Endothelial cell of umbilical vein (primary cell): ENCODE measurements at regions not wholly inside any gene's neighbourhood (a gene's known extent, or its start where the extent isn't known, plus 50 kb on each side); places are given as distances from the start of the nearest gene placed in this dataset.

ENCODE experiments used
- BruUV-seq: library from RNA; stranded (reverse); fragments of 400-500 nt; replicated peaks from 2 replicates; lab custom pipeline; 2021; lab: Mats Ljungman, UMichigan
- CTCF ChIA-PET: fragments of 300-600, 350-600 bp; sonication (Branson Sonifier 250); formaldehyde crosslinking; loops from one replicate; lab custom pipeline; 2021; ENCODE audit warnings: antibody characterized with exemption, inconsistent platforms; lab: Charles Lee
- POLR2A ChIA-PET: fragments of 300-600, 350-600 bp; sonication (Branson Sonifier 250); formaldehyde crosslinking; loops from one replicate; lab custom pipeline; 2021; ENCODE audit warnings: antibody characterized with exemption, inconsistent platforms; lab: Charles Lee
- DNase-seq: peaks from one replicate; pipeline ENCODE4 v3.0.0-alpha.2; 2011; ENCODE audit warnings: low read depth, low spot score
- FAIRE-seq: peaks from 2 replicates; lab custom pipeline; 2011; peaks lifted over from hg19 to GRCh38; lab: Jason Lieb, UNC
- H2AFZ ChIP-seq: 2 replicates; pipeline ENCODE4 v1.6.0; 2012; ENCODE audit warnings: low read depth, low read length, control low read depth, inconsistent platforms
- H3K27ac ChIP-seq: 2 replicates; pipeline ENCODE4 v1.5.1; 2011; ENCODE audit warnings: low read depth, mild to moderate bottlenecking, control low read depth, low read length, moderate library complexity; ENCODE audit not compliant: insufficient read depth
- H3K27me3 ChIP-seq, 2 experiments: 2 replicates each; pipeline versions ENCODE4 v1.6.0 to v1.6.1; 2011; ENCODE audit warnings: low read length in 2 of 2, mixed read lengths in 1 of 2; ENCODE audit not compliant: control insufficient read depth in 2 of 2, insufficient read depth in 2 of 2
- H3K36me3 ChIP-seq, 2 experiments: 2 replicates in 1 of 2; 3 replicates in 1 of 2; pipeline ENCODE4 v1.5.1; 2011; ENCODE audit warnings: low read length in 2 of 2, mild to moderate bottlenecking in 1 of 2, moderate library complexity in 1 of 2; ENCODE audit not compliant: control insufficient read depth in 2 of 2, insufficient read depth in 2 of 2; ENCODE audit errors: extremely low read depth in 1 of 2
- H3K4me1 ChIP-seq: 3 replicates; pipeline ENCODE4 v1.5.1; 2011; ENCODE audit warnings: mild to moderate bottlenecking, low read length; ENCODE audit not compliant: control insufficient read depth, insufficient read depth; ENCODE audit errors: extremely low read depth
- H3K4me2 ChIP-seq: 2 replicates; pipeline ENCODE4 v1.6.1; 2011; ENCODE audit warnings: low read length, control low read depth, mixed read lengths; ENCODE audit not compliant: insufficient read depth
- H3K4me3 ChIP-seq, 3 experiments: fragments of 200-600 bp in 1 of 3; sonication (generic), shearing (Covaris generic) in 1 of 3; replicated peaks in 1 of 3; 2 replicates each; pipeline ENCODE4 v1.5.1; 2011 to 2016; ENCODE audit warnings: control low read depth in 3 of 3, low read length in 3 of 3, mild to moderate bottlenecking in 2 of 3, inconsistent platforms in 1 of 3, low read depth in 1 of 3, moderate library complexity in 1 of 3; ENCODE audit not compliant: insufficient read depth in 1 of 3
- H3K79me2 ChIP-seq: 2 replicates; pipeline ENCODE4 v1.6.0; 2012; ENCODE audit warnings: low read length, inconsistent platforms; ENCODE audit not compliant: control insufficient read depth, insufficient read depth
- H3K9ac ChIP-seq: replicated peaks from 2 replicates; pipeline ENCODE3; 2011; ENCODE audit warnings: low read length, control low read depth; ENCODE audit not compliant: insufficient read depth; ENCODE audit errors: extremely low read depth
- H3K9me1 ChIP-seq: replicated peaks from 3 replicates; pipeline ENCODE4 v1.6.0; 2011; ENCODE audit warnings: mild to moderate bottlenecking, low read length; ENCODE audit not compliant: control insufficient read depth, insufficient read depth; ENCODE audit errors: extremely low read depth
- H3K9me3 ChIP-seq: replicated peaks from 2 replicates; pipeline ENCODE4 v1.5.1; 2012; ENCODE audit warnings: low read length, inconsistent platforms; ENCODE audit not compliant: control insufficient read depth, insufficient read depth
- H4K20me1 ChIP-seq: replicated peaks from 2 replicates; pipeline ENCODE3; 2011; ENCODE audit warnings: mild to moderate bottlenecking, low read length; ENCODE audit not compliant: control insufficient read depth, insufficient read depth; ENCODE audit errors: extremely low read depth
- EZH2 ChIP-seq: IDR thresholded peaks from 2 replicates; pipeline ENCODE4 v1.6.1; 2012; ENCODE audit warnings: borderline replicate concordance, low read depth, mild to moderate bottlenecking, moderate library complexity, low read length, inconsistent platforms; ENCODE audit not compliant: severe bottlenecking
- FOS ChIP-seq: IDR thresholded peaks from 2 replicates; pipeline ENCODE4 v1.6.1; 2011; ENCODE audit warnings: mild to moderate bottlenecking, low read length, moderate library complexity, borderline replicate concordance; ENCODE audit not compliant: insufficient read depth
- GATA2 ChIP-seq: IDR thresholded peaks from 2 replicates; pipeline ENCODE4 v1.7.0; 2011; ENCODE audit warnings: low read depth, mild to moderate bottlenecking, moderate library complexity, mixed read lengths, low read length; ENCODE audit not compliant: insufficient read length, insufficient read depth
- JUN ChIP-seq: IDR thresholded peaks from 2 replicates; pipeline ENCODE4 v1.6.1; 2011; ENCODE audit warnings: borderline replicate concordance, low read depth; ENCODE audit not compliant: insufficient read length, insufficient read depth
- MYC ChIP-seq: IDR thresholded peaks from one replicate; pipeline ENCODE4 v1.6.1; 2011; ENCODE audit warnings: mild to moderate bottlenecking, low read depth, low read length
- POLR2A ChIP-seq: IDR thresholded peaks from 2 replicates; pipeline ENCODE4 v1.6.1; 2012; ENCODE audit warnings: low read depth, mild to moderate bottlenecking, control low read depth, low read length
- POLR2AphosphoS5 ChIP-seq: IDR thresholded peaks from 2 replicates; pipeline ENCODE4 v1.6.1; 2012; ENCODE audit warnings: low read depth, mild to moderate bottlenecking, control low read depth, low read length, moderate library complexity; ENCODE audit not compliant: insufficient read depth
- dilution Hi-C: fragments of 300-500 bp; cut with MboI; formaldehyde crosslinking; loops from one replicate; pipeline ENCODE4 v1.15.0; 2019; ENCODE audit warnings: low sequenced_read_pairs; ENCODE audit not compliant: extremely low pct_ligation_motif_present
- intact Hi-C: fragments of 100-400 bp; cut with micrococcal nuclease; formaldehyde crosslinking; loops from one replicate; pipeline ENCODE4 v1.10.0; 2022
- TF ChIP-seq, protein P1 (sequence below): IDR thresholded peaks from 2 replicates; pipeline ENCODE4 v1.6.1; 2011; ENCODE audit not compliant: insufficient read depth, insufficient read length
- TF ChIP-seq, protein P2 (sequence below), 2 donors: IDR thresholded peaks; 1 replicate in 1 of 2; 2 replicates in 1 of 2; pipeline ENCODE4 v1.5.1; 2011; ENCODE audit warnings: low read length in 2 of 2, mild to moderate bottlenecking in 2 of 2, moderate library complexity in 2 of 2, control low read depth in 1 of 2, inconsistent platforms in 1 of 2, low read depth in 1 of 2; ENCODE audit not compliant: insufficient read depth in 1 of 2; ENCODE audit errors: extremely low read depth in 1 of 2

DNA sequence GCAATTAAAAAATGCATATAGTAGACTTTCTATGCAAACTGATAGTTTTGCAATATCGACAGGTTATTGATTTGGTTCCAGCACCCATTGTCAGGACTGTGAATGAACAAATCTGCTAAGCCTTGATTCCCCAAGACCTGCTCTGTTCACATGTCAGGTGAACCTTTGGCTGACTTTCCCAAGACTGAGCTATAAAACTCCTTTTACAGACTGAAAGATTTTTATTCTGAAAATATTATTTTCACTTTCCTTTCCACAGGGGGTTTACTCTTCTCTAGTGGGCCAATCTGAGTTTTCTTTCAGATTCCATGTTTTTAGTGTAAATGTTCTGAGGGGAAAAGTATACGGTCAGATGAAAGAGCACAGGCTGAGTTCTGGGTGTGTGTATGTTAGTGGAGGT, 199.2 kb upstream of the BMPER start:
- Histone ChIP-seq H3K4me3 (no peak overlapping the region), H2AFZ (no peak overlapping the region), H3K9ac (no peak overlapping the region), H3K4me1 (no peaks in the 10 kb centered on the region), H4K20me1 (no peaks in the 10 kb centered on the region), H3K4me2 (no peak overlapping the region), H3K36me3 (no peaks in the 10 kb centered on the region), H3K79me2 (no peaks in the 10 kb centered on the region), H3K27me3 (no peaks in the 10 kb centered on the region), H3K27ac (no peak overlapping the region), H3K9me1 (no peaks in the 10 kb centered on the region), H3K9me3 (peaks cover 6% of the 10 kb centered on the region)
- dilution Hi-C loops = no loop called here
- ChIA-PET POLR2A (no interaction called here), CTCF (no interaction called here)
- no TSS peak for BruUV-seq
- no peak for DNase-seq
- intact Hi-C loops = no loop called here
- no peak for FAIRE-seq
- TF ChIP-seq, protein P1, sequence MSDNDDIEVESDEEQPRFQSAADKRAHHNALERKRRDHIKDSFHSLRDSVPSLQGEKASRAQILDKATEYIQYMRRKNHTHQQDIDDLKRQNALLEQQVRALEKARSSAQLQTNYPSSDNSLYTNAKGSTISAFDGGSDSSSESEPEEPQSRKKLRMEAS = no peak
- TF ChIP-seq POLR2A (no peak), GATA2 (no peak), MYC (no peak), EZH2 (no peak), FOS (no peak), POLR2AphosphoS5 (no peak), JUN (no peak)
- TF ChIP-seq, protein P2, sequence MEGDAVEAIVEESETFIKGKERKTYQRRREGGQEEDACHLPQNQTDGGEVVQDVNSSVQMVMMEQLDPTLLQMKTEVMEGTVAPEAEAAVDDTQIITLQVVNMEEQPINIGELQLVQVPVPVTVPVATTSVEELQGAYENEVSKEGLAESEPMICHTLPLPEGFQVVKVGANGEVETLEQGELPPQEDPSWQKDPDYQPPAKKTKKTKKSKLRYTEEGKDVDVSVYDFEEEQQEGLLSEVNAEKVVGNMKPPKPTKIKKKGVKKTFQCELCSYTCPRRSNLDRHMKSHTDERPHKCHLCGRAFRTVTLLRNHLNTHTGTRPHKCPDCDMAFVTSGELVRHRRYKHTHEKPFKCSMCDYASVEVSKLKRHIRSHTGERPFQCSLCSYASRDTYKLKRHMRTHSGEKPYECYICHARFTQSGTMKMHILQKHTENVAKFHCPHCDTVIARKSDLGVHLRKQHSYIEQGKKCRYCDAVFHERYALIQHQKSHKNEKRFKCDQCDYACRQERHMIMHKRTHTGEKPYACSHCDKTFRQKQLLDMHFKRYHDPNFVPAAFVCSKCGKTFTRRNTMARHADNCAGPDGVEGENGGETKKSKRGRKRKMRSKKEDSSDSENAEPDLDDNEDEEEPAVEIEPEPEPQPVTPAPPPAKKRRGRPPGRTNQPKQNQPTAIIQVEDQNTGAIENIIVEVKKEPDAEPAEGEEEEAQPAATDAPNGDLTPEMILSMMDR (IDR thresholded peaks at IDR 0.05; ENCODE audit: extremely low read depth in 1 of 2, insufficient read depth in 1 of 2, low read depth in 1 of 2, low read length in 2 of 2) = no peak
